ENCODE measurements at regions not wholly inside any gene's neighbourhood (a gene's known extent, or its start where the extent isn't known, plus 50 kb on each side); places are given as distances from the start of the nearest gene placed in this dataset.

- Histone ChIP-seq H3K36me3 (ENCODE audit: control insufficient read depth in 4 of 4, insufficient read depth in 3 of 4, low read depth in 1 of 4, low read length in 3 of 4) (no peaks in the 10 kb centered on the region), H3K9ac (ENCODE audit: low read depth in 1 of 2, low read length in 2 of 2) (no peak overlapping the region), H3K4me3 (ENCODE audit: low read depth in 1 of 3, low read length in 3 of 3) (no peak overlapping the region), H3K9me3 (ENCODE audit: control insufficient read depth in 4 of 4, low read length in 3 of 4) (no peaks in the 10 kb centered on the region), H3K4me1 (ENCODE audit: control insufficient read depth in 4 of 4, insufficient read depth in 4 of 4, low read length in 3 of 4) (no peaks in the 10 kb centered on the region), H3K27ac (ENCODE audit: low read depth in 1 of 2, low read length in 2 of 2) (no peak overlapping the region), H3K27me3 (ENCODE audit: control insufficient read depth in 4 of 4, insufficient read depth in 4 of 4, low read length in 3 of 4) (no peaks in the 10 kb centered on the region)
- no peak for TF ChIP-seq RXRA (IDR thresholded peaks at IDR 0.05)
- no peak for TF ChIP-seq JUND (IDR thresholded peaks at IDR 0.05)
- TF ChIP-seq ZBTB33 (IDR thresholded peaks at IDR 0.05) = no peak
- no peak for TF ChIP-seq ATF3 (IDR thresholded peaks at IDR 0.05)
- TF ChIP-seq, protein P1, sequence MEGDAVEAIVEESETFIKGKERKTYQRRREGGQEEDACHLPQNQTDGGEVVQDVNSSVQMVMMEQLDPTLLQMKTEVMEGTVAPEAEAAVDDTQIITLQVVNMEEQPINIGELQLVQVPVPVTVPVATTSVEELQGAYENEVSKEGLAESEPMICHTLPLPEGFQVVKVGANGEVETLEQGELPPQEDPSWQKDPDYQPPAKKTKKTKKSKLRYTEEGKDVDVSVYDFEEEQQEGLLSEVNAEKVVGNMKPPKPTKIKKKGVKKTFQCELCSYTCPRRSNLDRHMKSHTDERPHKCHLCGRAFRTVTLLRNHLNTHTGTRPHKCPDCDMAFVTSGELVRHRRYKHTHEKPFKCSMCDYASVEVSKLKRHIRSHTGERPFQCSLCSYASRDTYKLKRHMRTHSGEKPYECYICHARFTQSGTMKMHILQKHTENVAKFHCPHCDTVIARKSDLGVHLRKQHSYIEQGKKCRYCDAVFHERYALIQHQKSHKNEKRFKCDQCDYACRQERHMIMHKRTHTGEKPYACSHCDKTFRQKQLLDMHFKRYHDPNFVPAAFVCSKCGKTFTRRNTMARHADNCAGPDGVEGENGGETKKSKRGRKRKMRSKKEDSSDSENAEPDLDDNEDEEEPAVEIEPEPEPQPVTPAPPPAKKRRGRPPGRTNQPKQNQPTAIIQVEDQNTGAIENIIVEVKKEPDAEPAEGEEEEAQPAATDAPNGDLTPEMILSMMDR (IDR thresholded peaks at IDR 0.05; ENCODE audit: low read depth, low read length, missing input control) = no peak
- TF ChIP-seq EGR1 (IDR thresholded peaks at IDR 0.05; ENCODE audit: low read depth in 2 of 2) = no peak
- no peak for TF ChIP-seq NR2F2 (IDR thresholded peaks at IDR 0.05)
- no peak for TF ChIP-seq TAF1 (conservative IDR thresholded peaks at IDR 0.05)
- no peak for TF ChIP-seq MAX (IDR thresholded peaks at IDR 0.05)
- TF ChIP-seq FOXA2 (IDR thresholded peaks at IDR 0.05) = no peak
- no peak for TF ChIP-seq HNF4G (IDR thresholded peaks at IDR 0.05)
- no peak for DNase-seq (ENCODE audit: low spot score)
- 88% methylated on average over 2 of the region's 2 CpGs for WGBS
Observed at GRCh38 chr3:110791995-110792686, 279.5 kb upstream of the NECTIN3 start.

- DNase-seq (ENCODE audit: low spot score) = no peak
- Histone ChIP-seq H3K9me3 (ENCODE audit: control insufficient read depth in 4 of 4, low read length in 3 of 4) (no peaks in the 10 kb centered on the region), H3K4me3 (ENCODE audit: low read depth in 1 of 3, low read length in 3 of 3) (no peak overlapping the region), H3K4me1 (ENCODE audit: control insufficient read depth in 4 of 4, insufficient read depth in 4 of 4, low read length in 3 of 4) (no peaks in the 10 kb centered on the region), H3K36me3 (ENCODE audit: control insufficient read depth in 4 of 4, insufficient read depth in 3 of 4, low read depth in 1 of 4, low read length in 3 of 4) (no peaks in the 10 kb centered on the region), H3K27ac (ENCODE audit: low read depth in 1 of 2, low read length in 2 of 2) (no peak overlapping the region), H3K27me3 (ENCODE audit: control insufficient read depth in 4 of 4, insufficient read depth in 4 of 4, low read length in 3 of 4) (no peaks in the 10 kb centered on the region), H3K9ac (ENCODE audit: low read depth in 1 of 2, low read length in 2 of 2) (no peak overlapping the region)
- no peak for TF ChIP-seq RAD21 (IDR thresholded peaks at IDR 0.05)
- no peak for TF ChIP-seq RXRA (IDR thresholded peaks at IDR 0.05)
- TF ChIP-seq, protein P2, sequence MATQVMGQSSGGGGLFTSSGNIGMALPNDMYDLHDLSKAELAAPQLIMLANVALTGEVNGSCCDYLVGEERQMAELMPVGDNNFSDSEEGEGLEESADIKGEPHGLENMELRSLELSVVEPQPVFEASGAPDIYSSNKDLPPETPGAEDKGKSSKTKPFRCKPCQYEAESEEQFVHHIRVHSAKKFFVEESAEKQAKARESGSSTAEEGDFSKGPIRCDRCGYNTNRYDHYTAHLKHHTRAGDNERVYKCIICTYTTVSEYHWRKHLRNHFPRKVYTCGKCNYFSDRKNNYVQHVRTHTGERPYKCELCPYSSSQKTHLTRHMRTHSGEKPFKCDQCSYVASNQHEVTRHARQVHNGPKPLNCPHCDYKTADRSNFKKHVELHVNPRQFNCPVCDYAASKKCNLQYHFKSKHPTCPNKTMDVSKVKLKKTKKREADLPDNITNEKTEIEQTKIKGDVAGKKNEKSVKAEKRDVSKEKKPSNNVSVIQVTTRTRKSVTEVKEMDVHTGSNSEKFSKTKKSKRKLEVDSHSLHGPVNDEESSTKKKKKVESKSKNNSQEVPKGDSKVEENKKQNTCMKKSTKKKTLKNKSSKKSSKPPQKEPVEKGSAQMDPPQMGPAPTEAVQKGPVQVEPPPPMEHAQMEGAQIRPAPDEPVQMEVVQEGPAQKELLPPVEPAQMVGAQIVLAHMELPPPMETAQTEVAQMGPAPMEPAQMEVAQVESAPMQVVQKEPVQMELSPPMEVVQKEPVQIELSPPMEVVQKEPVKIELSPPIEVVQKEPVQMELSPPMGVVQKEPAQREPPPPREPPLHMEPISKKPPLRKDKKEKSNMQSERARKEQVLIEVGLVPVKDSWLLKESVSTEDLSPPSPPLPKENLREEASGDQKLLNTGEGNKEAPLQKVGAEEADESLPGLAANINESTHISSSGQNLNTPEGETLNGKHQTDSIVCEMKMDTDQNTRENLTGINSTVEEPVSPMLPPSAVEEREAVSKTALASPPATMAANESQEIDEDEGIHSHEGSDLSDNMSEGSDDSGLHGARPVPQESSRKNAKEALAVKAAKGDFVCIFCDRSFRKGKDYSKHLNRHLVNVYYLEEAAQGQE (IDR thresholded peaks at IDR 0.05) = no peak
- TF ChIP-seq ATF3 (IDR thresholded peaks at IDR 0.05) = no peak
- TF ChIP-seq FOXA2 (IDR thresholded peaks at IDR 0.05) = no peak
- no peak for TF ChIP-seq GABPA (IDR thresholded peaks at IDR 0.05 in 1 of 2, conservative IDR thresholded peaks at IDR 0.05 in 1 of 2)
- no peak for TF ChIP-seq YY1 (IDR thresholded peaks at IDR 0.05)
- TF ChIP-seq ZBTB33 (IDR thresholded peaks at IDR 0.05) = no peak
- no peak for TF ChIP-seq MAX (IDR thresholded peaks at IDR 0.05)
- TF ChIP-seq, protein P1 (IDR thresholded peaks at IDR 0.05; ENCODE audit: low read depth, low read length, missing input control) = no peak
- no peak for TF ChIP-seq SP1 (IDR thresholded peaks at IDR 0.05)
- TF ChIP-seq HNF4A (conservative IDR thresholded peaks at IDR 0.05) = no peak
- no peak for TF ChIP-seq EGR1 (IDR thresholded peaks at IDR 0.05; ENCODE audit: low read depth in 2 of 2)
- TF ChIP-seq TAF1 (conservative IDR thresholded peaks at IDR 0.05) = no peak
- TF ChIP-seq HNF4G (IDR thresholded peaks at IDR 0.05) = no peak
- WGBS = 95% methylated on average over 1 of the region's 1 CpG
Observed at GRCh38 chr3:110793611-110794010, 278.0 kb upstream of the NECTIN3 start.
